A549 (cell line): ENCODE measurements at regions not wholly inside any gene's neighbourhood (a gene's known extent, or its start where the extent isn't known, plus 50 kb on each side); places are given as distances from the start of the nearest gene placed in this dataset.

Source experiments
- CEBPB ChIP-seq, 2 experiments: fragments of >200 bp in 1 of 2; sonication (Bioruptor Twin) in 1 of 2; formaldehyde crosslinking in 1 of 2; IDR thresholded peaks; 2 replicates each; pipeline ENCODE4 v1.6.1; 2012 to 2016
- MYC ChIP-seq: IDR thresholded peaks from 2 replicates; pipeline ENCODE4 v1.6.1; 2012; ENCODE audit warnings: mild to moderate bottlenecking, inconsistent platforms, low read length, improper control_type of control experiment, borderline replicate concordance
- NFE2L2 ChIP-seq: fragments of 150-350 bp; conservative IDR thresholded peaks from 2 replicates; pipeline ENCODE4 v1.6.1; 2014; ENCODE audit warnings: low read length
- POLR2A ChIP-seq: IDR thresholded peaks from 2 replicates; pipeline ENCODE4 v1.6.1; 2012; ENCODE audit warnings: mild to moderate bottlenecking, low read length
- POLR2AphosphoS2 ChIP-seq: conservative IDR thresholded peaks from 2 replicates; pipeline ENCODE4 v1.6.1; 2012; ENCODE audit warnings: low read length, improper control_type of control experiment, inconsistent platforms
- ZNF302 ChIP-seq: fragments of 250-450 bp; sonication (Bioruptor Pico); IDR thresholded peaks from 2 replicates; pipeline ENCODE4 v1.9.0; 2021; ENCODE audit warnings: inconsistent platforms, mild to moderate bottlenecking, moderate library complexity
- TF ChIP-seq, protein P1 (sequence below): fragments of 150-350 bp; IDR thresholded peaks from 2 replicates; pipeline ENCODE4 v1.6.1; 2014; ENCODE audit warnings: low read depth, mild to moderate bottlenecking, low read length
- TF ChIP-seq, protein P2 (sequence below): fragments of >200 bp; sonication (Bioruptor Twin); formaldehyde crosslinking; IDR thresholded peaks from 3 replicates; pipeline ENCODE4 v1.5.1; 2016
- TF ChIP-seq, protein P3 (sequence below): fragments of 200-600 bp; sonication (generic); IDR thresholded peaks from 2 replicates; pipeline ENCODE4 v1.6.1; 2016; ENCODE audit warnings: antibody characterized with exemption, mild to moderate bottlenecking, moderate library complexity

DNA sequence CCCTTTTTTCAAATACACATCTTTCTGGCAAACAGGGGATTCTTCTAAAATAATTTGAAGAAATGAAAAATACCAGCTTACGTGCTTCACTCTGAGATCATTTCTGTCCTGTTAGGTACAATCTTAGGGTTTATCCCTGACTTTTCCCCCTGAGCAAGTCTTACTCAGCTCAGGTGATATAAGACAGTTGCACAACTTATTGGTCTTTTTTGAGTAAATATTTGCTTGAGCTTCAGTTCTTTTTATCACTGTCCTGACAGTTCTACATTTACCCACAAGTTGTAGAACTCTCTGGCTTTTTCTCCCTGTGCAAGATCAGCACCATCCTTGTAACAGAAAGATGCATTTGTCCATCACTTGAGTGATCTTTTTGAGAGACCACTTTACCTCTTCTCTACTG lies 84.9 kb downstream of the MID1IP1 start:
- TF ChIP-seq, protein P1, sequence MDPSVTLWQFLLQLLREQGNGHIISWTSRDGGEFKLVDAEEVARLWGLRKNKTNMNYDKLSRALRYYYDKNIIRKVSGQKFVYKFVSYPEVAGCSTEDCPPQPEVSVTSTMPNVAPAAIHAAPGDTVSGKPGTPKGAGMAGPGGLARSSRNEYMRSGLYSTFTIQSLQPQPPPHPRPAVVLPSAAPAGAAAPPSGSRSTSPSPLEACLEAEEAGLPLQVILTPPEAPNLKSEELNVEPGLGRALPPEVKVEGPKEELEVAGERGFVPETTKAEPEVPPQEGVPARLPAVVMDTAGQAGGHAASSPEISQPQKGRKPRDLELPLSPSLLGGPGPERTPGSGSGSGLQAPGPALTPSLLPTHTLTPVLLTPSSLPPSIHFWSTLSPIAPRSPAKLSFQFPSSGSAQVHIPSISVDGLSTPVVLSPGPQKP, result no peak
- TF ChIP-seq, protein P2, sequence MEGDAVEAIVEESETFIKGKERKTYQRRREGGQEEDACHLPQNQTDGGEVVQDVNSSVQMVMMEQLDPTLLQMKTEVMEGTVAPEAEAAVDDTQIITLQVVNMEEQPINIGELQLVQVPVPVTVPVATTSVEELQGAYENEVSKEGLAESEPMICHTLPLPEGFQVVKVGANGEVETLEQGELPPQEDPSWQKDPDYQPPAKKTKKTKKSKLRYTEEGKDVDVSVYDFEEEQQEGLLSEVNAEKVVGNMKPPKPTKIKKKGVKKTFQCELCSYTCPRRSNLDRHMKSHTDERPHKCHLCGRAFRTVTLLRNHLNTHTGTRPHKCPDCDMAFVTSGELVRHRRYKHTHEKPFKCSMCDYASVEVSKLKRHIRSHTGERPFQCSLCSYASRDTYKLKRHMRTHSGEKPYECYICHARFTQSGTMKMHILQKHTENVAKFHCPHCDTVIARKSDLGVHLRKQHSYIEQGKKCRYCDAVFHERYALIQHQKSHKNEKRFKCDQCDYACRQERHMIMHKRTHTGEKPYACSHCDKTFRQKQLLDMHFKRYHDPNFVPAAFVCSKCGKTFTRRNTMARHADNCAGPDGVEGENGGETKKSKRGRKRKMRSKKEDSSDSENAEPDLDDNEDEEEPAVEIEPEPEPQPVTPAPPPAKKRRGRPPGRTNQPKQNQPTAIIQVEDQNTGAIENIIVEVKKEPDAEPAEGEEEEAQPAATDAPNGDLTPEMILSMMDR, result no peak
- TF ChIP-seq POLR2A, result no peak
- TF ChIP-seq, protein P3, sequence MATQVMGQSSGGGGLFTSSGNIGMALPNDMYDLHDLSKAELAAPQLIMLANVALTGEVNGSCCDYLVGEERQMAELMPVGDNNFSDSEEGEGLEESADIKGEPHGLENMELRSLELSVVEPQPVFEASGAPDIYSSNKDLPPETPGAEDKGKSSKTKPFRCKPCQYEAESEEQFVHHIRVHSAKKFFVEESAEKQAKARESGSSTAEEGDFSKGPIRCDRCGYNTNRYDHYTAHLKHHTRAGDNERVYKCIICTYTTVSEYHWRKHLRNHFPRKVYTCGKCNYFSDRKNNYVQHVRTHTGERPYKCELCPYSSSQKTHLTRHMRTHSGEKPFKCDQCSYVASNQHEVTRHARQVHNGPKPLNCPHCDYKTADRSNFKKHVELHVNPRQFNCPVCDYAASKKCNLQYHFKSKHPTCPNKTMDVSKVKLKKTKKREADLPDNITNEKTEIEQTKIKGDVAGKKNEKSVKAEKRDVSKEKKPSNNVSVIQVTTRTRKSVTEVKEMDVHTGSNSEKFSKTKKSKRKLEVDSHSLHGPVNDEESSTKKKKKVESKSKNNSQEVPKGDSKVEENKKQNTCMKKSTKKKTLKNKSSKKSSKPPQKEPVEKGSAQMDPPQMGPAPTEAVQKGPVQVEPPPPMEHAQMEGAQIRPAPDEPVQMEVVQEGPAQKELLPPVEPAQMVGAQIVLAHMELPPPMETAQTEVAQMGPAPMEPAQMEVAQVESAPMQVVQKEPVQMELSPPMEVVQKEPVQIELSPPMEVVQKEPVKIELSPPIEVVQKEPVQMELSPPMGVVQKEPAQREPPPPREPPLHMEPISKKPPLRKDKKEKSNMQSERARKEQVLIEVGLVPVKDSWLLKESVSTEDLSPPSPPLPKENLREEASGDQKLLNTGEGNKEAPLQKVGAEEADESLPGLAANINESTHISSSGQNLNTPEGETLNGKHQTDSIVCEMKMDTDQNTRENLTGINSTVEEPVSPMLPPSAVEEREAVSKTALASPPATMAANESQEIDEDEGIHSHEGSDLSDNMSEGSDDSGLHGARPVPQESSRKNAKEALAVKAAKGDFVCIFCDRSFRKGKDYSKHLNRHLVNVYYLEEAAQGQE, result no peak
- no peak for TF ChIP-seq ZNF302 (CRISPR knock-in tag)
- no peak for TF ChIP-seq CEBPB (IDR thresholded peaks at IDR 0.05)
- TF ChIP-seq POLR2AphosphoS2, result no peak
- TF ChIP-seq MYC, result no peak
- no peak for TF ChIP-seq NFE2L2
